ENCODE measurements at regions not wholly inside any gene's neighbourhood (a gene's known extent, or its start where the extent isn't known, plus 50 kb on each side); places are given as distances from the start of the nearest gene placed in this dataset.

- no peak for TF ChIP-seq POLR2A (IDR thresholded peaks at IDR 0.05; ENCODE audit: low read depth, low read length)
- TF ChIP-seq POLR2AphosphoS5 (IDR thresholded peaks at IDR 0.05; ENCODE audit: low read depth, low read length) = no peak
- no peak for TF ChIP-seq TAF1 (IDR thresholded peaks at IDR 0.05; ENCODE audit: low read depth, low read length)
- TF ChIP-seq PAX5 (IDR thresholded peaks at IDR 0.05; ENCODE audit: insufficient read depth, low read length, severe bottlenecking) = no peak
- TF ChIP-seq POU2F2 (IDR thresholded peaks at IDR 0.05; ENCODE audit: low read depth, low read length) = no peak
- no peak for TF ChIP-seq SPI1 (IDR thresholded peaks at IDR 0.05; ENCODE audit: low read depth, low read length)
These were observed 223.5 kb upstream of the PHYHIPL start for GRCh38 chr10:58952747-58953466.

Measured in GM12891 (cell line).